ENCODE measurements at regions not wholly inside any gene's neighbourhood (a gene's known extent, or its start where the extent isn't known, plus 50 kb on each side); places are given as distances from the start of the nearest gene placed in this dataset.

DNA sequence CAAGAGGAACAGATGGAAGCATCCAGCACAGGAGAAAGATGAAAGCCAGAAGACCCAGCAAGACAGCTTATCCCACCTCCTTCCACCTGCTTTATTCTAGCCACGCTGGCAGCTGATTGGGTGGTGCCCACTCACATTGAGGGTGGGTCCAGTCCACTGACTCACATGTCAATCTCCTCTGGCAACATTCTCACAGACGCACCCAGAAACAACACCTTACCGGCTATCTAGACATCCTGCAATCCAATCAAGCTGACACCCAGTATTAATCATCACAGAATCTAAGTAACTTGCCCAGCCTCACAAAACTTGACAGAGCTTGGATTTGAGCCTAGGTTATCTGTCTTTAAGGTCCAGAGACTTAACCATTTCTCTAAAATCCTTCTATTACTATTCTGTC lies 208.9 kb downstream of the PAH start:
- Histone ChIP-seq H4K20me1 (ENCODE audit: insufficient read depth, low read length) (no peaks in the 10 kb centered on the region), H3K9me3 (ENCODE audit: low read length) (no peaks in the 10 kb centered on the region), H3F3A (ENCODE audit: insufficient read depth, low read length) (no peaks in the 10 kb centered on the region), H3K36me3 (ENCODE audit: insufficient read depth, low read length) (no peaks in the 10 kb centered on the region), H3K4me2 (ENCODE audit: low read length) (no peak overlapping the region), H3K9me2 (ENCODE audit: low read depth, low read length) (no peaks in the 10 kb centered on the region), H3K4me3 (ENCODE audit: low read depth, low read length, poor library complexity, severe bottlenecking) (no peak overlapping the region), H3K27ac (ENCODE audit: low read depth, low read length, poor library complexity, severe bottlenecking) (no peak overlapping the region), H3K27me3 (ENCODE audit: insufficient read depth, low read length) (no peaks in the 10 kb centered on the region), H3K4me1 (ENCODE audit: insufficient read depth, low read length, severe bottlenecking) (no peaks in the 10 kb centered on the region), H2AFZ (ENCODE audit: low read length) (no peak overlapping the region), H3K9ac (ENCODE audit: low read length) (no peak overlapping the region), H3K79me2 (ENCODE audit: insufficient read depth, low read length) (no peaks in the 10 kb centered on the region)
- TF ChIP-seq, protein P1, sequence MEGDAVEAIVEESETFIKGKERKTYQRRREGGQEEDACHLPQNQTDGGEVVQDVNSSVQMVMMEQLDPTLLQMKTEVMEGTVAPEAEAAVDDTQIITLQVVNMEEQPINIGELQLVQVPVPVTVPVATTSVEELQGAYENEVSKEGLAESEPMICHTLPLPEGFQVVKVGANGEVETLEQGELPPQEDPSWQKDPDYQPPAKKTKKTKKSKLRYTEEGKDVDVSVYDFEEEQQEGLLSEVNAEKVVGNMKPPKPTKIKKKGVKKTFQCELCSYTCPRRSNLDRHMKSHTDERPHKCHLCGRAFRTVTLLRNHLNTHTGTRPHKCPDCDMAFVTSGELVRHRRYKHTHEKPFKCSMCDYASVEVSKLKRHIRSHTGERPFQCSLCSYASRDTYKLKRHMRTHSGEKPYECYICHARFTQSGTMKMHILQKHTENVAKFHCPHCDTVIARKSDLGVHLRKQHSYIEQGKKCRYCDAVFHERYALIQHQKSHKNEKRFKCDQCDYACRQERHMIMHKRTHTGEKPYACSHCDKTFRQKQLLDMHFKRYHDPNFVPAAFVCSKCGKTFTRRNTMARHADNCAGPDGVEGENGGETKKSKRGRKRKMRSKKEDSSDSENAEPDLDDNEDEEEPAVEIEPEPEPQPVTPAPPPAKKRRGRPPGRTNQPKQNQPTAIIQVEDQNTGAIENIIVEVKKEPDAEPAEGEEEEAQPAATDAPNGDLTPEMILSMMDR (IDR thresholded peaks at IDR 0.05; ENCODE audit: low read length) = no peak
- TF ChIP-seq EZH2 (IDR thresholded peaks at IDR 0.05; ENCODE audit: borderline replicate concordance, low read length) = no peak

DNA sequence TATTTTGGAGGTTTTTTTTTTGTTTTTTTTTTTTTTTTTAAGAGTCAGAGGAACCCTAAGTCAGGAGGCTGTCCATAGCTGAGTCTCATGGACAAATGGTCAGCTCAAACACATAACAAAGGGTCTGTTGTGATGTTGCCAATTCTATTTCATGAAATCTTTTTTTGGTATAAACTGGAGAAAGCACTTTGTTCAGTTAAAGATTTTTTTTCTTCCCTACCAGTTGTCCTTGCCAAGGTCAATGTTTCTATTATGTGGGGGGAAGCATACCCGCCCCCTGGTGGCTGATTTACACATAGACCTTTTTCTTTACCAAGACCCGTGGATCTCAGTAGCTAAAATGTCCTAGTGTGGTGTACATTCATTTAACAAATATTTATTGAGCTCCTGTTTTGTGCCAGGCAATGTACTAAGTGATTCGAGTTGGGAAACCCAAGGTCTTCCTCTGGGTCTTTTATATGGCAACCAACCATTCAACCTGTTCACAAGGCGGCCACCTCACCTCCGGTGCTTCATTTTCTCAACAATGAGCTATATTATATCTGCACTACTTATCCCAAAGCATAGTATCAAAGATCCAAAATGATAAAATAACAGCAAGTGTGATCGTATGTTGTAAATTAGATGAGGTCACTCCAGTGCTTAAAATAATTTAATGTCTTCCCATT lies 214.5 kb downstream of the PAH start:
- no peak for TF ChIP-seq EZH2 (IDR thresholded peaks at IDR 0.05; ENCODE audit: borderline replicate concordance, low read length)
- TF ChIP-seq, protein P1 (IDR thresholded peaks at IDR 0.05; ENCODE audit: low read length) = peak; percentile 75
- H3K9me3 ChIP-seq (ENCODE audit: low read length) = no peaks in the 10 kb centered on the region
- no peak overlapping the region for H3K9ac ChIP-seq (ENCODE audit: low read length)
- H3F3A ChIP-seq (ENCODE audit: insufficient read depth, low read length) = no peaks in the 10 kb centered on the region
- no peak overlapping the region for H3K4me3 ChIP-seq (ENCODE audit: low read depth, low read length, poor library complexity, severe bottlenecking)
- H3K9me2 ChIP-seq (ENCODE audit: low read depth, low read length) = no peaks in the 10 kb centered on the region
- H3K27ac ChIP-seq (ENCODE audit: low read depth, low read length, poor library complexity, severe bottlenecking) = no peak overlapping the region
- H3K27me3 ChIP-seq (ENCODE audit: insufficient read depth, low read length) = no peaks in the 10 kb centered on the region
- no peaks in the 10 kb centered on the region for H4K20me1 ChIP-seq (ENCODE audit: insufficient read depth, low read length)
- H3K4me2 ChIP-seq (ENCODE audit: low read length) = no peak overlapping the region
- H3K36me3 ChIP-seq (ENCODE audit: insufficient read depth, low read length) = no peaks in the 10 kb centered on the region
- H3K4me1 ChIP-seq (ENCODE audit: insufficient read depth, low read length, severe bottlenecking) = no peaks in the 10 kb centered on the region
- H3K79me2 ChIP-seq (ENCODE audit: insufficient read depth, low read length) = no peaks in the 10 kb centered on the region
- no peak overlapping the region for H2AFZ ChIP-seq (ENCODE audit: low read length)

- H3K9me2 ChIP-seq (ENCODE audit: low read depth, low read length) = no peaks in the 10 kb centered on the region
- H3K4me2 ChIP-seq (ENCODE audit: low read length) = no peak overlapping the region
- no peaks in the 10 kb centered on the region for H3K79me2 ChIP-seq (ENCODE audit: insufficient read depth, low read length)
- no peak overlapping the region for H2AFZ ChIP-seq (ENCODE audit: low read length)
- H3K27me3 ChIP-seq (ENCODE audit: insufficient read depth, low read length) = no peaks in the 10 kb centered on the region
- H3K27ac ChIP-seq (ENCODE audit: low read depth, low read length, poor library complexity, severe bottlenecking) = no peak overlapping the region
- TF ChIP-seq EZH2 (IDR thresholded peaks at IDR 0.05; ENCODE audit: borderline replicate concordance, low read length) = no peak
- TF ChIP-seq, protein P1 (IDR thresholded peaks at IDR 0.05; ENCODE audit: low read length) = no peak
- no peaks in the 10 kb centered on the region for H3K4me1 ChIP-seq (ENCODE audit: insufficient read depth, low read length, severe bottlenecking)
- no peak overlapping the region for H3K4me3 ChIP-seq (ENCODE audit: low read depth, low read length, poor library complexity, severe bottlenecking)
- no peak overlapping the region for H3K9ac ChIP-seq (ENCODE audit: low read length)
- no peaks in the 10 kb centered on the region for H4K20me1 ChIP-seq (ENCODE audit: insufficient read depth, low read length)
- no peaks in the 10 kb centered on the region for H3K9me3 ChIP-seq (ENCODE audit: low read length)
- no peaks in the 10 kb centered on the region for H3K36me3 ChIP-seq (ENCODE audit: insufficient read depth, low read length)
- H3F3A ChIP-seq (ENCODE audit: insufficient read depth, low read length) = no peaks in the 10 kb centered on the region
These were observed 215.7 kb upstream of the IGF1 start for GRCh38 chr12:102696045-102696444.
